ENCODE measurements at regions not wholly inside any gene's neighbourhood (a gene's known extent, or its start where the extent isn't known, plus 50 kb on each side); places are given as distances from the start of the nearest gene placed in this dataset.

DNA sequence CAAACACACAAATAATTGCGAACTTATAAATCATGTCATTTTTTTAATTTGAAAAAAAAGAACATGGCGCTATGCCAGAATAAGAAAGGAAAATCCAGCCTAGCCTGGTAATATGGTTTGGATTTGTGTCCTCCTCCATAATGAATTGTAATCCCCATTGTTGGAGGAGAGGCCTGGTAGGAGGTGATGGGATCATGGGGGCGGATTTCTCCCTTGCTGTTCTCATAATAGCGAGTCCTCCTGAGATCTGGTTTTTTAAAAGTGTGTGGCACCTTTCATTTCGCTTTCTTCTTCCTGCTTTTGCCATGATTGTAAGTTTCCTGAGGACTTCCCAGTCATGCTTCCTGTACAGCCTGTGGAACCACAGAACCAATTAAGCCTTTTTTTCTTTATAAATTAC lies 65.9 kb upstream of the TANC2 start:
- Histone ChIP-seq H3K9me3 (ENCODE audit: control insufficient read depth, low read length) (no peaks in the 10 kb centered on the region), H3K4me1 (ENCODE audit: control insufficient read depth, insufficient read depth, low read length) (no peaks in the 10 kb centered on the region), H3K4me3 (ENCODE audit: low read length) (no peak overlapping the region), H3K27ac (ENCODE audit: low read depth, low read length) (no peak overlapping the region), H3K27me3 (ENCODE audit: control insufficient read depth, insufficient read depth, low read length, poor library complexity, severe bottlenecking) (no peaks in the 10 kb centered on the region), H3K9ac (ENCODE audit: extremely low read depth, low read length, poor library complexity, severe bottlenecking) (no peak overlapping the region), H3K36me3 (ENCODE audit: control insufficient read depth, insufficient read depth, low read length) (no peaks in the 10 kb centered on the region)
- Mint-ChIP-seq H3K36me3 (ENCODE audit: low read depth) (no peaks in the 10 kb centered on the region), H3K27me3 (ENCODE audit: insufficient read depth) (no peaks in the 10 kb centered on the region), H3K4me1 (no peaks in the 10 kb centered on the region), H3K27ac (no peak overlapping the region), H3K4me3 (no peak overlapping the region), H3K9me3 (no peaks in the 10 kb centered on the region)
- no peak for DNase-seq
- 85 to 92% methylated on average over 2 to 5 of the region's 5 CpGs for WGBS, 2 experiments (ENCODE audit: insufficient coverage in 1 of 2, insufficient read length in 1 of 2)
- TF ChIP-seq, protein P1, sequence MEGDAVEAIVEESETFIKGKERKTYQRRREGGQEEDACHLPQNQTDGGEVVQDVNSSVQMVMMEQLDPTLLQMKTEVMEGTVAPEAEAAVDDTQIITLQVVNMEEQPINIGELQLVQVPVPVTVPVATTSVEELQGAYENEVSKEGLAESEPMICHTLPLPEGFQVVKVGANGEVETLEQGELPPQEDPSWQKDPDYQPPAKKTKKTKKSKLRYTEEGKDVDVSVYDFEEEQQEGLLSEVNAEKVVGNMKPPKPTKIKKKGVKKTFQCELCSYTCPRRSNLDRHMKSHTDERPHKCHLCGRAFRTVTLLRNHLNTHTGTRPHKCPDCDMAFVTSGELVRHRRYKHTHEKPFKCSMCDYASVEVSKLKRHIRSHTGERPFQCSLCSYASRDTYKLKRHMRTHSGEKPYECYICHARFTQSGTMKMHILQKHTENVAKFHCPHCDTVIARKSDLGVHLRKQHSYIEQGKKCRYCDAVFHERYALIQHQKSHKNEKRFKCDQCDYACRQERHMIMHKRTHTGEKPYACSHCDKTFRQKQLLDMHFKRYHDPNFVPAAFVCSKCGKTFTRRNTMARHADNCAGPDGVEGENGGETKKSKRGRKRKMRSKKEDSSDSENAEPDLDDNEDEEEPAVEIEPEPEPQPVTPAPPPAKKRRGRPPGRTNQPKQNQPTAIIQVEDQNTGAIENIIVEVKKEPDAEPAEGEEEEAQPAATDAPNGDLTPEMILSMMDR (conservative IDR thresholded peaks at IDR 0.05) = no peak

- Histone ChIP-seq H3K27me3 (ENCODE audit: control insufficient read depth, insufficient read depth, low read length, poor library complexity, severe bottlenecking) (no peaks in the 10 kb centered on the region), H3K36me3 (ENCODE audit: control insufficient read depth, insufficient read depth, low read length) (no peaks in the 10 kb centered on the region), H3K9me3 (ENCODE audit: control insufficient read depth, low read length) (no peaks in the 10 kb centered on the region), H3K27ac (ENCODE audit: low read depth, low read length) (no peak overlapping the region), H3K4me3 (ENCODE audit: low read length) (no peak overlapping the region), H3K9ac (ENCODE audit: extremely low read depth, low read length, poor library complexity, severe bottlenecking) (no peak overlapping the region), H3K4me1 (ENCODE audit: control insufficient read depth, insufficient read depth, low read length) (no peaks in the 10 kb centered on the region)
- DNase-seq = no peak
- Mint-ChIP-seq H3K9me3 (no peaks in the 10 kb centered on the region), H3K27me3 (ENCODE audit: insufficient read depth) (no peaks in the 10 kb centered on the region), H3K27ac (no peak overlapping the region), H3K36me3 (ENCODE audit: low read depth) (no peaks in the 10 kb centered on the region), H3K4me1 (no peaks in the 10 kb centered on the region), H3K4me3 (no peak overlapping the region)
- TF ChIP-seq, protein P1 (conservative IDR thresholded peaks at IDR 0.05) = no peak
- 89 to 93% methylated on average over 5 to 6 of the region's 6 CpGs for WGBS, 2 experiments (ENCODE audit: insufficient coverage in 1 of 2, insufficient read length in 1 of 2)
Measured at GRCh38 chr17:62899361-62899760, 66.7 kb upstream of the TANC2 start.

DNA sequence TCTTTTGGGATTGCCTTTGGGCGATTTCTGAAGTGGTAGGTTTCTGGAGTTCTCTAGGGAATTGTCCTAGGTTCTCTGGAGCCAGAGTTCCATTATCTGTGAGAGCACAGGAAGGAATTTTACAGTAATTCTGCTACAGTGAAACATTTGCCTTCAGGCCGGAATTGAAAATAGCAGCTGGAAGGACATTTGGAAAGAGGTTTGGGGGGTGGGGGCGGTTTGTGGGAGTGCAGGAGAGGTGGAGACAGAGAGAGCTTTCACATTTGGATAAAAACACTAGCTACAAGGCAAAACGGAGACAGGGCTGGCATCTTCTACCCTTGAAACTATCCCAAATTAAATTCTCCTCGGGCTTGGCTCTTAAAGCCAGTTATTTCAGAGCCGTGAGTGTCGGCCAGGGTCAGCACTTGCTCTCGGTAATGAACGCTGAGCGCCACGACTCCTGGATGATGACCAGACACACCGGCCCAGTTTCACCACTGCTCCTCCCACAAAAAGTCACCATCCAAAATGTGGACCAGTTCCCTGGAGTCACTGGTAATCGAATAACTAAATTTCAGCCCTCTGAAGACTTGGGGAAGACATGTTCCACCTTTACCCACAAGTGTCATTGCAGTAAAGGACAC lies 67.7 kb upstream of the TANC2 start:
- WGBS, 2 experiments (ENCODE audit: insufficient coverage in 1 of 2, insufficient read length in 1 of 2) = 90 to 93% methylated on average over 5 to 13 of the region's 13 CpGs

More for the DNA sequence above, 67.7 kb upstream of the TANC2 start:
- Mint-ChIP-seq H3K36me3 (ENCODE audit: low read depth) (no peaks in the 10 kb centered on the region), H3K4me1 (no peaks in the 10 kb centered on the region), H3K27me3 (ENCODE audit: insufficient read depth) (no peaks in the 10 kb centered on the region), H3K27ac (no peak overlapping the region), H3K9me3 (no peaks in the 10 kb centered on the region), H3K4me3 (no peak overlapping the region)
- no peak overlapping the region for H3K9ac ChIP-seq (ENCODE audit: extremely low read depth, low read length, poor library complexity, severe bottlenecking)
- no peaks in the 10 kb centered on the region for H3K36me3 ChIP-seq (ENCODE audit: control insufficient read depth, insufficient read depth, low read length)
- TF ChIP-seq, protein P1 (conservative IDR thresholded peaks at IDR 0.05) = no peak
- no peaks in the 10 kb centered on the region for H3K9me3 ChIP-seq (ENCODE audit: control insufficient read depth, low read length)
- DNase-seq = no peak
- no peaks in the 10 kb centered on the region for H3K4me1 ChIP-seq (ENCODE audit: control insufficient read depth, insufficient read depth, low read length)
- no peak overlapping the region for H3K4me3 ChIP-seq (ENCODE audit: low read length)
- H3K27me3 ChIP-seq (ENCODE audit: control insufficient read depth, insufficient read depth, low read length, poor library complexity, severe bottlenecking) = no peaks in the 10 kb centered on the region
- H3K27ac ChIP-seq (ENCODE audit: low read depth, low read length) = no peak overlapping the region
